Mesenchymal stem cell (in vitro differentiated cells and primary cell): ENCODE measurements at regions not wholly inside any gene's neighbourhood (a gene's known extent, or its start where the extent isn't known, plus 50 kb on each side); places are given as distances from the start of the nearest gene placed in this dataset.

ENCODE experiments used
- DNase-seq: peaks from one replicate; pipeline ENCODE4 v3.0.0-alpha.2; 2013
- H2AFZ ChIP-seq: one replicate; pipeline ENCODE4 v1.6.1; 2013; ENCODE audit warnings: low read depth, mild to moderate bottlenecking, control low read depth, inconsistent platforms, low read length, moderate library complexity
- H2AK5ac ChIP-seq: 2 replicates; pipeline ENCODE4 v1.6.1; 2013; ENCODE audit warnings: low read length, moderate library complexity, mild to moderate bottlenecking, inconsistent platforms; ENCODE audit not compliant: severe bottlenecking
- H2BK120ac ChIP-seq: one replicate; pipeline ENCODE4 v1.6.1; 2013; ENCODE audit warnings: low read depth, mild to moderate bottlenecking, inconsistent platforms, low read length, moderate library complexity
- H2BK12ac ChIP-seq, 2 experiments: one replicate each; pipeline ENCODE4 v1.6.1; 2013; ENCODE audit warnings: inconsistent platforms in 2 of 2, low read length in 2 of 2, mild to moderate bottlenecking in 2 of 2, moderate library complexity in 2 of 2, control low read depth in 1 of 2
- H2BK15ac ChIP-seq: one replicate; pipeline ENCODE4 v1.6.1; 2013; ENCODE audit warnings: mild to moderate bottlenecking, low read depth, inconsistent platforms; ENCODE audit not compliant: poor library complexity, severe bottlenecking
- H2BK5ac ChIP-seq: 2 replicates; pipeline ENCODE4 v1.6.1; 2013; ENCODE audit warnings: low read depth, mild to moderate bottlenecking, low read length, control low read depth, inconsistent platforms; ENCODE audit not compliant: poor library complexity, severe bottlenecking
- H3K14ac ChIP-seq, 2 experiments: one replicate each; pipeline ENCODE4 v1.6.1; 2013; ENCODE audit warnings: inconsistent platforms in 2 of 2, low read length in 2 of 2, control low read depth in 1 of 2, mild to moderate bottlenecking in 1 of 2, moderate library complexity in 1 of 2
- H3K18ac ChIP-seq, 2 experiments: one replicate each; pipeline ENCODE4 v1.6.1; 2013; ENCODE audit warnings: inconsistent platforms in 2 of 2, low read length in 2 of 2, control low read depth in 1 of 2, low read depth in 1 of 2, mild to moderate bottlenecking in 1 of 2
- H3K23ac ChIP-seq, 2 experiments: one replicate each; pipeline ENCODE4 v1.6.1; 2013; ENCODE audit warnings: inconsistent platforms in 2 of 2, low read length in 2 of 2, mild to moderate bottlenecking in 2 of 2, moderate library complexity in 2 of 2, control low read depth in 1 of 2
- H3K27ac ChIP-seq: 2 replicates; pipeline ENCODE4 v1.5.1; 2013; ENCODE audit warnings: mild to moderate bottlenecking, moderate library complexity, low read length, control low read depth, inconsistent platforms; ENCODE audit not compliant: poor library complexity, severe bottlenecking
- H3K27me3 ChIP-seq, 2 experiments: 2 replicates each; pipeline versions ENCODE4 v1.6.1 to v1.7.0; 2013; ENCODE audit warnings: low read length in 2 of 2, mild to moderate bottlenecking in 2 of 2, moderate library complexity in 2 of 2, control low read depth in 1 of 2, inconsistent platforms in 1 of 2; ENCODE audit not compliant: control insufficient read depth in 1 of 2, insufficient read depth in 1 of 2
- H3K36me3 ChIP-seq, 2 experiments: 2 replicates each; pipeline versions ENCODE4 v1.6.1 to v1.7.0; 2013; ENCODE audit warnings: low read length in 2 of 2, control low read depth in 1 of 2, inconsistent platforms in 1 of 2, low read depth in 1 of 2, mild to moderate bottlenecking in 1 of 2; ENCODE audit not compliant: insufficient read depth in 2 of 2, control insufficient read depth in 1 of 2
- H3K4ac ChIP-seq, 2 experiments: one replicate each; pipeline ENCODE4 v1.6.1; 2013; ENCODE audit warnings: inconsistent platforms in 2 of 2, low read length in 2 of 2, mild to moderate bottlenecking in 2 of 2, moderate library complexity in 2 of 2, control low read depth in 1 of 2, low read depth in 1 of 2
- H3K4me1 ChIP-seq: 2 replicates; pipeline ENCODE4 v1.6.1; 2013; ENCODE audit warnings: low read depth, low read length, control low read depth; ENCODE audit not compliant: control insufficient read depth, insufficient read depth
- H3K4me2 ChIP-seq: 2 replicates; pipeline ENCODE4 v1.6.1; 2013; ENCODE audit warnings: low read length, mild to moderate bottlenecking, inconsistent platforms; ENCODE audit not compliant: poor library complexity, severe bottlenecking
- H3K4me3 ChIP-seq, 2 experiments: 2 replicates each; pipeline versions ENCODE4 v1.5.1 to v1.7.0; 2013; ENCODE audit warnings: low read length in 2 of 2, mild to moderate bottlenecking in 2 of 2, control low read depth in 1 of 2, low read depth in 1 of 2; ENCODE audit not compliant: insufficient read depth in 1 of 2
- H3K79me1 ChIP-seq: replicated peaks from 2 replicates; pipeline ENCODE4 v1.6.1; 2013; ENCODE audit warnings: mild to moderate bottlenecking, control low read depth, low read length, inconsistent platforms; ENCODE audit not compliant: poor library complexity, severe bottlenecking
- H3K9ac ChIP-seq: 2 replicates; pipeline ENCODE4 v1.7.0; 2013; ENCODE audit warnings: mild to moderate bottlenecking, low read length, moderate library complexity
- H3K9me3 ChIP-seq: 2 replicates; pipeline ENCODE4 v1.7.0; 2013; ENCODE audit warnings: mild to moderate bottlenecking, low read length; ENCODE audit not compliant: control insufficient read depth
- H4K8ac ChIP-seq: one replicate; pipeline ENCODE4 v1.6.1; 2013; ENCODE audit warnings: inconsistent platforms, mild to moderate bottlenecking, low read length, moderate library complexity
- H4K91ac ChIP-seq: one replicate; pipeline ENCODE4 v1.6.1; 2013; ENCODE audit warnings: mild to moderate bottlenecking, low read length, inconsistent platforms
- WGBS: methylation state at CpG from one replicate; pipeline ENCODE4 v1.1.7; 2013; ENCODE audit warnings: mixed read lengths; 5-methylcytosine and 5-hydroxymethylcytosine counted together

GRCh38 chr5:99936911-99937310 is 598.3 kb upstream of the FAM174A start:
- no peak overlapping the region for H3K4ac ChIP-seq
- no CpG with 5 or more reads among the region's 1 CpG for WGBS
- no peak overlapping the region for H4K8ac ChIP-seq
- no peak overlapping the region for H2BK120ac ChIP-seq
- H3K36me3 ChIP-seq, result no peaks in the 10 kb centered on the region
- no peaks in the 10 kb centered on the region for H3K27me3 ChIP-seq
- no peak overlapping the region for H2AFZ ChIP-seq
- H3K4me1 ChIP-seq, result no peaks in the 10 kb centered on the region
- no peaks in the 10 kb centered on the region for H3K79me1 ChIP-seq
- no peak overlapping the region for H2BK15ac ChIP-seq
- H3K27ac ChIP-seq, result no peak overlapping the region
- no peak overlapping the region for H4K91ac ChIP-seq
- no peak overlapping the region for H2AK5ac ChIP-seq
- H3K4me2 ChIP-seq, result no peak overlapping the region
- H3K23ac ChIP-seq, result no peak overlapping the region
- H2BK5ac ChIP-seq, result no peak overlapping the region
- no peak overlapping the region for H3K14ac ChIP-seq
- H2BK12ac ChIP-seq, result no peak overlapping the region
- no peak overlapping the region for H3K9ac ChIP-seq
- DNase-seq, result peak; percentile 0
- H3K18ac ChIP-seq, result no peak overlapping the region
- H3K4me3 ChIP-seq, result no peak overlapping the region
- no peaks in the 10 kb centered on the region for H3K9me3 ChIP-seq

GRCh38 chr5:99929806-99930135 is 605.4 kb upstream of the FAM174A start:
- no peak overlapping the region for H3K14ac ChIP-seq
- H3K4me2 ChIP-seq, result no peak overlapping the region
- no peak overlapping the region for H3K18ac ChIP-seq
- peaks cover 2% of the 10 kb centered on the region for H3K4me1 ChIP-seq
- no peak overlapping the region for H2AK5ac ChIP-seq
- H3K9me3 ChIP-seq, result no peaks in the 10 kb centered on the region
- H2BK12ac ChIP-seq, result no peak overlapping the region
- no peak overlapping the region for H3K23ac ChIP-seq
- DNase-seq, result no peak
- H3K27ac ChIP-seq, result no peak overlapping the region
- no peaks in the 10 kb centered on the region for H3K36me3 ChIP-seq
- no peak overlapping the region for H3K4ac ChIP-seq
- no peak overlapping the region for H3K4me3 ChIP-seq
- no peak overlapping the region for H2BK15ac ChIP-seq
- no peak overlapping the region for H4K91ac ChIP-seq
- no peak overlapping the region for H3K9ac ChIP-seq
- no peak overlapping the region for H4K8ac ChIP-seq
- H3K79me1 ChIP-seq, result no peaks in the 10 kb centered on the region
- H2AFZ ChIP-seq, result no peak overlapping the region
- H2BK5ac ChIP-seq, result no peak overlapping the region
- H3K27me3 ChIP-seq, result no peaks in the 10 kb centered on the region
- H2BK120ac ChIP-seq, result no peak overlapping the region

- Histone ChIP-seq H3K4me3 (no peak overlapping the region), H3K9me3 (no peaks in the 10 kb centered on the region), H3K4me2 (no peak overlapping the region), H4K91ac (no peak overlapping the region), H4K8ac (no peak overlapping the region), H3K18ac (no peak overlapping the region), H3K27ac (no peak overlapping the region), H2BK120ac (no peak overlapping the region), H3K79me1 (no peaks in the 10 kb centered on the region), H3K23ac (no peak overlapping the region), H3K36me3 (no peaks in the 10 kb centered on the region), H3K4me1 (peaks cover 2% of the 10 kb centered on the region), H2BK5ac (no peak overlapping the region), H2AFZ (no peak overlapping the region), H2AK5ac (no peak overlapping the region), H3K14ac (no peak overlapping the region), H2BK15ac (no peak overlapping the region), H2BK12ac (no peak overlapping the region), H3K27me3 (no peaks in the 10 kb centered on the region), H3K4ac (no peak overlapping the region), H3K9ac (no peak overlapping the region)
- DNase-seq, result no peak
- WGBS, result 90% methylated on average over 2 of the region's 2 CpGs
Observed at GRCh38 chr5:99929067-99929805, 605.9 kb upstream of the FAM174A start.

GRCh38 chr5:99928490-99928889 is 606.7 kb upstream of the FAM174A start:
- no peak overlapping the region for H3K27ac ChIP-seq

More at GRCh38 chr5:99928490-99928889, 606.7 kb upstream of the FAM174A start:
- no peak overlapping the region for H3K23ac ChIP-seq
- no peak for DNase-seq
- H2BK12ac ChIP-seq, result no peak overlapping the region
- no peaks in the 10 kb centered on the region for H3K79me1 ChIP-seq
- no peak overlapping the region for H4K8ac ChIP-seq
- H2BK15ac ChIP-seq, result no peak overlapping the region
- no peak overlapping the region for H3K14ac ChIP-seq
- 67% methylated on average over 4 of the region's 4 CpGs for WGBS
- no peaks in the 10 kb centered on the region for H3K27me3 ChIP-seq
- no peak overlapping the region for H2AFZ ChIP-seq
- no peak overlapping the region for H4K91ac ChIP-seq
- H2AK5ac ChIP-seq, result no peak overlapping the region
- H3K4ac ChIP-seq, result no peak overlapping the region
- no peak overlapping the region for H2BK120ac ChIP-seq
- no peaks in the 10 kb centered on the region for H3K9me3 ChIP-seq
- no peak overlapping the region for H3K4me3 ChIP-seq
- no peak overlapping the region for H2BK5ac ChIP-seq
- H3K4me1 ChIP-seq, result peaks cover 2% of the 10 kb centered on the region
- H3K36me3 ChIP-seq, result no peaks in the 10 kb centered on the region
- no peak overlapping the region for H3K4me2 ChIP-seq
- H3K18ac ChIP-seq, result no peak overlapping the region
- H3K9ac ChIP-seq, result no peak overlapping the region
